GM18907 (cell line): ENCODE measurements at regions not wholly inside any gene's neighbourhood (a gene's known extent, or its start where the extent isn't known, plus 50 kb on each side); places are given as distances from the start of the nearest gene placed in this dataset.

Experiments
- ATAC-seq: cut with Tn5 transposase; IDR thresholded peaks from one replicate; pipeline ENCODE4 v1.9.1; 2021; ENCODE audit warnings: mild to moderate bottlenecking, moderate library complexity; ENCODE audit not compliant: unreplicated experiment

GRCh38 chr11:17157761-17158160 is 50.0 kb downstream of the PIK3C2A start:
- no peak for ATAC-seq

GRCh38 chr11:17156283-17156682 is 51.5 kb downstream of the PIK3C2A start:
- no peak for ATAC-seq

- ATAC-seq: peak; percentile 57
These were observed 53.2 kb downstream of the PIK3C2A start for GRCh38 chr11:17154409-17155159.

GRCh38 chr11:17153757-17154156 is 54.0 kb downstream of the PIK3C2A start:
- no peak for ATAC-seq

- no peak for ATAC-seq
These were observed 55.5 kb downstream of the PIK3C2A start for GRCh38 chr11:17152306-17152705.

- ATAC-seq: no peak
These were observed 57.3 kb downstream of the PIK3C2A start for GRCh38 chr11:17150521-17150920.

GRCh38 chr11:17148536-17148935 is 59.2 kb downstream of the PIK3C2A start:
- no peak for ATAC-seq

- no peak for ATAC-seq
These were observed 61.8 kb downstream of the PIK3C2A start for GRCh38 chr11:17145972-17146371.

GRCh38 chr11:17142450-17142849 is 65.0 kb upstream of the RPS13 start:
- no peak for ATAC-seq

- no peak for ATAC-seq
These were observed 63.7 kb upstream of the RPS13 start for GRCh38 chr11:17141156-17141555.

GRCh38 chr11:17138562-17138961 is 61.1 kb upstream of the RPS13 start:
- no peak for ATAC-seq

- no peak for ATAC-seq
These were observed 58.6 kb upstream of the RPS13 start for GRCh38 chr11:17135916-17136683.

- ATAC-seq: no peak
These were observed 55.2 kb upstream of the RPS13 start for GRCh38 chr11:17132654-17133053.

GRCh38 chr11:17129003-17129402 is 51.5 kb upstream of the RPS13 start:
- no peak for ATAC-seq
